K562 (cell line): ENCODE measurements at regions not wholly inside any gene's neighbourhood (a gene's known extent, or its start where the extent isn't known, plus 50 kb on each side); places are given as distances from the start of the nearest gene placed in this dataset.

Experiments used
- ATAC-seq: fragments of 200-7000 bp; cut with Tn5 transposase; 3 replicates; pipeline ENCODE4 v1.9.1; 2020; ENCODE audit warnings: moderate library complexity
- BruUV-seq: library from RNA; stranded (reverse); fragments of 400-500 nt; replicated peaks from 2 replicates; lab custom pipeline; 2021; lab: Mats Ljungman, UMichigan
- CTCF ChIA-PET: fragments of 300-600 bp; formaldehyde crosslinking; extraction: SDS; loops from one replicate; lab custom pipeline; 2021; ENCODE audit warnings: low intra/inter-chr PET ratio; lab: Yijun Ruan, JAX
- POLR2A ChIA-PET: fragments of 300-600, 350-650 bp; sonication (Branson Sonifier 250); formaldehyde crosslinking; extraction: SDS; loops from one replicate; lab custom pipeline; 2021; ENCODE audit warnings: antibody characterized with exemption, inconsistent platforms; lab: Yijun Ruan, JAX
- DNase-seq, 4 experiments: peaks; one replicate each; pipeline versions ENCODE4 v3.0.0 to v3.0.0-alpha.2; 2011 to 2018; ENCODE audit warnings: low spot score in 3 of 4, mixed read lengths in 3 of 4; ENCODE audit errors: extremely low read depth in 1 of 4
- FAIRE-seq: peaks from 2 replicates; lab custom pipeline; 2011; peaks lifted over from hg19 to GRCh38; lab: Jason Lieb, UNC
- H2AFZ ChIP-seq: 2 replicates; pipeline ENCODE4 v1.6.0; 2011; ENCODE audit warnings: low read depth, low read length, control low read depth, inconsistent platforms
- H3K27ac ChIP-seq: fragments of 200-600 bp; 3 replicates; pipeline ENCODE4 v1.8.0; 2011; ENCODE audit warnings: low read depth, mild to moderate bottlenecking, control low read depth, inconsistent platforms, low read length, moderate library complexity, mixed read lengths; ENCODE audit errors: extremely low read depth
- H3K27me3 ChIP-seq, 2 experiments: fragments of 300-600 bp in 1 of 2; 2 replicates in 1 of 2; 3 replicates in 1 of 2; pipeline versions ENCODE4 v1.6.0 to v1.8.0; 2011; ENCODE audit warnings: inconsistent platforms in 2 of 2, low read length in 2 of 2, mild to moderate bottlenecking in 1 of 2, mixed read lengths in 1 of 2, moderate library complexity in 1 of 2; ENCODE audit not compliant: control insufficient read depth in 2 of 2, insufficient read depth in 2 of 2
- H3K36me3 ChIP-seq: fragments of 300-600 bp; 3 replicates; pipeline ENCODE4 v1.8.0; 2011; ENCODE audit warnings: mild to moderate bottlenecking, low read length, inconsistent platforms; ENCODE audit not compliant: control insufficient read depth, insufficient read depth
- H3K4me1 ChIP-seq, 2 experiments: fragments of 200-600 bp in 1 of 2; replicated peaks in 1 of 2; 2 replicates in 1 of 2; 3 replicates in 1 of 2; pipeline versions ENCODE4 v1.5.1 to v1.8.0; 2011; ENCODE audit warnings: inconsistent platforms in 2 of 2, low read length in 2 of 2, mild to moderate bottlenecking in 1 of 2, mixed read lengths in 1 of 2, moderate library complexity in 1 of 2; ENCODE audit not compliant: control insufficient read depth in 2 of 2, insufficient read depth in 2 of 2
- H3K4me2 ChIP-seq: 2 replicates; pipeline ENCODE4 v1.6.1; 2011; ENCODE audit warnings: low read length, control low read depth, inconsistent platforms, mixed read lengths; ENCODE audit not compliant: insufficient read depth
- H3K4me3 ChIP-seq: fragments of 200-600 bp; sonication (generic), shearing (Covaris generic); 2 replicates; pipeline ENCODE4 v1.5.1; 2016; ENCODE audit warnings: control low read depth, inconsistent platforms
- H3K79me2 ChIP-seq: fragments of 200-600 bp; 3 replicates; pipeline ENCODE4 v1.8.0; 2011; ENCODE audit warnings: low read length, inconsistent platforms; ENCODE audit not compliant: control insufficient read depth, insufficient read depth
- H3K9ac ChIP-seq, 2 experiments: 2 replicates each; pipeline versions ENCODE4 v1.6.0 to v1.6.1; 2011; ENCODE audit warnings: low read depth in 2 of 2, low read length in 2 of 2, control low read depth in 1 of 2, inconsistent platforms in 1 of 2, mild to moderate bottlenecking in 1 of 2, mixed read lengths in 1 of 2; ENCODE audit not compliant: insufficient read depth in 1 of 2
- H3K9me1 ChIP-seq: one replicate; pipeline ENCODE4 v1.6.0; 2011; ENCODE audit warnings: inconsistent platforms, mild to moderate bottlenecking, low read length, moderate library complexity; ENCODE audit not compliant: control insufficient read depth, insufficient read depth
- H3K9me3 ChIP-seq: replicated peaks from 2 replicates; pipeline ENCODE4 v1.5.1; 2011; ENCODE audit warnings: low read depth, low read length, inconsistent platforms; ENCODE audit not compliant: control insufficient read depth, insufficient read depth
- H4K20me1 ChIP-seq: replicated peaks from 2 replicates; pipeline ENCODE4 v1.6.1; 2011; ENCODE audit warnings: low read length, inconsistent platforms, mixed read lengths; ENCODE audit not compliant: control insufficient read depth, insufficient read depth
- MAFK ChIP-seq: IDR thresholded peaks from 2 replicates; pipeline ENCODE4 v1.6.1; 2011; ENCODE audit warnings: low read length, improper control_type of control experiment
- MCM7 ChIP-seq, 2 experiments: fragments of 450-650 bp; IDR thresholded peaks; 2 replicates each; pipeline ENCODE4 v1.6.1; 2016 to 2018
- SIN3A ChIP-seq, 2 experiments: fragments of 150-350 bp in 1 of 2; IDR thresholded peaks; 2 replicates each; pipeline ENCODE4 v1.6.1; 2011 to 2016; ENCODE audit warnings: borderline replicate concordance in 2 of 2, low read depth in 2 of 2, low read length in 2 of 2, mild to moderate bottlenecking in 2 of 2, moderate library complexity in 2 of 2; ENCODE audit not compliant: control insufficient read depth in 1 of 2
- SLC30A9 ChIP-seq: fragments of 250-450 bp; sonication (Bioruptor Pico); IDR thresholded peaks from 2 replicates; pipeline ENCODE4 v1.8.0; 2022; ENCODE audit warnings: mild to moderate bottlenecking, moderate library complexity
- ZBTB7A ChIP-seq: IDR thresholded peaks from 2 replicates; pipeline ENCODE4 v1.6.1; 2011; ENCODE audit warnings: low read depth, mild to moderate bottlenecking, low read length, moderate library complexity, borderline replicate concordance; ENCODE audit not compliant: control insufficient read depth
- ZNF77 ChIP-seq: fragments of 250-450 bp; sonication (Bioruptor Pico); IDR thresholded peaks from 2 replicates; pipeline ENCODE4 v1.5.0; 2020
- WGBS: fragments of 100-300 bp; shearing (Covaris generic); methylation state at CpG from one replicate; pipeline ENCODE4 v1.1.6; 2016; ENCODE audit warnings: low coverage, mixed read lengths; ENCODE audit not compliant: insufficient coverage; ENCODE audit errors: missing lambda C conversion rate; 5-methylcytosine and 5-hydroxymethylcytosine counted together
- in situ Hi-C: fragments of 300-500 bp; cut with MboI; formaldehyde crosslinking; loops from 4 replicates; pipeline ENCODE4 v1.15.0; 2018; ENCODE audit warnings: inconsistent platforms, mixed read lengths
- intact Hi-C: fragments of 100-400 bp; cut with micrococcal nuclease; formaldehyde crosslinking; loops from 2 replicates; pipeline ENCODE4 v1.14.2; 2022
- TF ChIP-seq, protein P1 (sequence below): sonication (generic); formaldehyde crosslinking; IDR thresholded peaks from 2 replicates; pipeline ENCODE4 v1.8.0; 2022; ENCODE audit warnings: mild to moderate bottlenecking, missing genetic modification reagents

DNA sequence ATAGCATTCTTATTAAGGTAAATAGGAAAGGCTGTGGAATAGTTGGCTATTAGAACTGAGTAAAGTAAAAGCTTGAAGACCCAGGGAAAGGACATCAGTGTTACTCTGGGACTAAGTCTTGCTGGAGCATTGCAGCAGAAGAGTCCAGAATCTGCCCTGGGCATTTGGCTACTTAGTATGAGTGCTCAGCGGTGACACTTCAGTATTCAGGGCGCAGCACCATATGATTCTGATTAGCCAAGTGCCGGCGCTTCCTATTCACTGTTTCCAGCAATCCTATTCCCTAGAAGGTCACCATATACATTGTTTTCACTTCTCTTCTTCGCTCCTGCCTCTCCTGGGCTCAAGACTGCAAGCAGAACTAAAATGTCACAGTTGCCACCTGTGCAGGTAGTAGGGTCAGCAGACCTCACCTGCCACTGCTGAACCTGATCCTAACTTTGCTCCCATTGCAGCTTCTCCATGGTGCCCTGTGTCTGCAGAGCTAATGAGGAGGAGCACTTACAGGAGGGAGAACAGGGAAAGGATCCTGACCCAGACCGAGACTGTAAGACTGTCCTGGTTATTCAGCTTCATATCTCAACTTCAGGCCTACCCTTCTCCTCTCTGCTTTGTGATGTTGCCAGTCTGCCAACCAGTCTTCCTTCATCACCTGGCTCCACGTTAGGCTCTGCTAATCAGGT is 313.6 kb upstream of the PIK3R1 start:
- Histone ChIP-seq H3K79me2 (no peaks in the 10 kb centered on the region), H3K27me3 (peaks cover 0 to 6% of the 10 kb centered on the region in 2 experiments; a peak in 2 of 5 replicates), H2AFZ (no peak overlapping the region), H3K9ac (no peak overlapping the region), H3K9me3 (no peaks in the 10 kb centered on the region), H4K20me1 (no peaks in the 10 kb centered on the region), H3K4me3 (no peak overlapping the region), H3K4me2 (no peak overlapping the region), H3K9me1 (no peaks in the 10 kb centered on the region), H3K27ac (no peak overlapping the region), H3K36me3 (no peaks in the 10 kb centered on the region), H3K4me1 (no peaks in the 10 kb centered on the region)
- intact Hi-C loops: no loop called here
- POLR2A ChIA-PET: no interaction called here
- ATAC-seq (no peak), FAIRE-seq (no peak), DNase-seq (no peak)
- in situ Hi-C loops: no loop called here
- no TSS peak for BruUV-seq
- WGBS: 2% methylated on average over 7 of the region's 7 CpGs
- CTCF ChIA-PET: no interaction called here
- TF ChIP-seq ZNF77 (CRISPR knock-in tag): no peak
- TF ChIP-seq MAFK: no peak
- TF ChIP-seq SLC30A9 (CRISPR knock-in tag): no peak

DNA sequence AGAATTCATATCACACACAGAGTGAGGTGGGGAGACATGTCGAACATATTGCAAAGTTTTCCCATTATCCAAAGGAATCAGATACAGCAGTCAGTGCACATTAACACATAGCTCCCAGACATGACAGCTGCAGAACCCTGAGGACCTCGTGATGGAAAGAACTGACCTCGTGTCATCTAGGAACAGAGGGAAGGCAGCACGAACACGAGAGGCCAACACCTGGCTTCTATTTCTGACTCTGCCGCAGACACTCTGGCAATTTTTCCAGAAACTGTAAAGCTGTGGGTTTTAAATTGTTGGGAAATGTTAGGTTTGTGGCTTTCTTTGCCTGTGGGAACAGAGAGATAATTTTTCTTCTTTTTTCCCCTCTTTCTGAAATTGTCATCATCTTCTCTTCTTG is 315.0 kb upstream of the PIK3R1 start:
- intact Hi-C loops: no loop called here
- CTCF ChIA-PET: no interaction called here
- no peak for DNase-seq

More for the DNA sequence above, 315.0 kb upstream of the PIK3R1 start:
- Histone ChIP-seq H3K27me3 (peaks cover 0 to 6% of the 10 kb centered on the region in 2 experiments; a peak in 2 of 5 replicates), H3K27ac (no peak overlapping the region), H4K20me1 (no peaks in the 10 kb centered on the region), H3K9me1 (no peaks in the 10 kb centered on the region), H3K4me3 (no peak overlapping the region), H3K4me2 (no peak overlapping the region), H3K9me3 (no peaks in the 10 kb centered on the region), H3K4me1 (no peaks in the 10 kb centered on the region), H3K36me3 (no peaks in the 10 kb centered on the region), H2AFZ (no peak overlapping the region), H3K9ac (no peak overlapping the region), H3K79me2 (no peaks in the 10 kb centered on the region)
- 3% methylated on average over 6 of the region's 6 CpGs for WGBS
- TF ChIP-seq, protein P1, sequence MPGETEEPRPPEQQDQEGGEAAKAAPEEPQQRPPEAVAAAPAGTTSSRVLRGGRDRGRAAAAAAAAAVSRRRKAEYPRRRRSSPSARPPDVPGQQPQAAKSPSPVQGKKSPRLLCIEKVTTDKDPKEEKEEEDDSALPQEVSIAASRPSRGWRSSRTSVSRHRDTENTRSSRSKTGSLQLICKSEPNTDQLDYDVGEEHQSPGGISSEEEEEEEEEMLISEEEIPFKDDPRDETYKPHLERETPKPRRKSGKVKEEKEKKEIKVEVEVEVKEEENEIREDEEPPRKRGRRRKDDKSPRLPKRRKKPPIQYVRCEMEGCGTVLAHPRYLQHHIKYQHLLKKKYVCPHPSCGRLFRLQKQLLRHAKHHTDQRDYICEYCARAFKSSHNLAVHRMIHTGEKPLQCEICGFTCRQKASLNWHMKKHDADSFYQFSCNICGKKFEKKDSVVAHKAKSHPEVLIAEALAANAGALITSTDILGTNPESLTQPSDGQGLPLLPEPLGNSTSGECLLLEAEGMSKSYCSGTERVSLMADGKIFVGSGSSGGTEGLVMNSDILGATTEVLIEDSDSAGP: no peak
- no peak for TF ChIP-seq SIN3A (IDR thresholded peaks at IDR 0.05; ENCODE audit: borderline replicate concordance in 2 of 2, control insufficient read depth in 1 of 2, low read depth in 2 of 2, low read length in 2 of 2)
- TF ChIP-seq MCM7 (IDR thresholded peaks at IDR 0.05): no peak
- TF ChIP-seq ZBTB7A: no peak
- POLR2A ChIA-PET: no interaction called here
- no TSS peak for BruUV-seq
- FAIRE-seq (no peak), ATAC-seq (no peak)
- in situ Hi-C loops: no loop called here
